Osteocyte (in vitro differentiated cells): ENCODE measurements at regions not wholly inside any gene's neighbourhood (a gene's known extent, or its start where the extent isn't known, plus 50 kb on each side); places are given as distances from the start of the nearest gene placed in this dataset.

Experiments
- DNase-seq: peaks from one replicate; pipeline ENCODE4 v3.0.0; 2021; ENCODE audit warnings: mixed read lengths; ENCODE audit not compliant: unreplicated experiment; ENCODE audit errors: extremely low spot score
- H3K27ac Mint-ChIP-seq: one replicate; pipeline ENCODE4 v1.8.0; 2021; ENCODE audit warnings: mild to moderate bottlenecking, mixed read lengths; ENCODE audit not compliant: unreplicated experiment
- H3K27me3 Mint-ChIP-seq: one replicate; pipeline ENCODE4 v1.8.0; 2021; ENCODE audit warnings: mixed read lengths; ENCODE audit not compliant: unreplicated experiment
- H3K36me3 Mint-ChIP-seq: one replicate; pipeline ENCODE4 v1.8.0; 2021; ENCODE audit warnings: mixed read lengths; ENCODE audit not compliant: unreplicated experiment
- H3K4me1 Mint-ChIP-seq: one replicate; pipeline ENCODE4 v1.8.0; 2021; ENCODE audit warnings: mixed read lengths; ENCODE audit not compliant: unreplicated experiment
- H3K4me3 Mint-ChIP-seq: one replicate; pipeline ENCODE4 v1.8.0; 2021; ENCODE audit warnings: mild to moderate bottlenecking, moderate library complexity, mixed read lengths; ENCODE audit not compliant: unreplicated experiment
- H3K9me3 Mint-ChIP-seq: one replicate; pipeline ENCODE4 v1.8.0; 2021; ENCODE audit warnings: mixed read lengths; ENCODE audit not compliant: unreplicated experiment
- TF ChIP-seq, protein P1 (sequence below): fragments of 200-600 bp; sonication (generic); IDR thresholded peaks from 2 replicates; pipeline ENCODE4 v1.5.0; 2021; ENCODE audit warnings: antibody characterized with exemption, mild to moderate bottlenecking, moderate library complexity

DNA sequence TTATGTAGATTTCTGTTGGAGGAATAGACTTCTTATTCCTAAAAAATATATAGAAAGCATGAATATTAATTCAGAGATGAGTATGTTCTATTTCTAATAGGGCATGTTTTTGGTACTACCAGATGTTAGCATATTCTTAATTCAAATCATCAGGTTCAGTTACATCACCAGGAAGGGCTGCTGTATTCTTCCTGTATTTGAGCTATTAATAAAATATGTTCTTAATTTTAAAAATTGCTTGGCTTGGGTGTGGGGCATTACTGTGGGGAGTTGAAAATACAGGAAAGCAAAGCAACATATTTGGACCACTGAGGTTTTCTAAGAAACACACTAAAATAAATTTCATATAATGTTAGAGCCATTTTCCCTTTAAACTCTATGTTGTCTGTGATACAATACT is 343.0 kb downstream of the EPHA4 start:
- H3K9me3 Mint-ChIP-seq, result no peaks in the 10 kb centered on the region

DNA sequence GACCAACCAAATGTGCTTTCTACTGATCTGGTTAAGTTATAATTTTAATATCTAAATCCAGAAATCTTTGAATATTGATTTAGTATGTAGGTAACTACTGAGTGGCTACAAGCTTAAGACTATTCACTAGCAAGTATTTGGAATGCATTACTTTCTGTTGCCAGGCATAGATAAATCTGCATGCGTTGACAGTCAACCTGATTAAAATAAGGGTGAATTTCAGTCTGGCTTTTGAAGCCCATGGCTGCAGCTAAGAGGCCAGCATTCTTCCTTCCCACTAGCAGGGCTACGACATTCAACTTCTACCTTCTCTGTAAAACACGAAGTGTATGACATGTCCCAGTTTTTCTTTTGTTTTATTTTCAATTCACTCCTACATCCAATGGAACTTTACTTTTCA is 340.6 kb downstream of the EPHA4 start:
- Mint-ChIP-seq H3K9me3 (peaks cover 3% of the 10 kb centered on the region), H3K27me3 (peaks cover 2% of the 10 kb centered on the region), H3K4me1 (no peaks in the 10 kb centered on the region), H3K27ac (no peak overlapping the region), H3K4me3 (no peak overlapping the region), H3K36me3 (no peaks in the 10 kb centered on the region)
- TF ChIP-seq, protein P1, sequence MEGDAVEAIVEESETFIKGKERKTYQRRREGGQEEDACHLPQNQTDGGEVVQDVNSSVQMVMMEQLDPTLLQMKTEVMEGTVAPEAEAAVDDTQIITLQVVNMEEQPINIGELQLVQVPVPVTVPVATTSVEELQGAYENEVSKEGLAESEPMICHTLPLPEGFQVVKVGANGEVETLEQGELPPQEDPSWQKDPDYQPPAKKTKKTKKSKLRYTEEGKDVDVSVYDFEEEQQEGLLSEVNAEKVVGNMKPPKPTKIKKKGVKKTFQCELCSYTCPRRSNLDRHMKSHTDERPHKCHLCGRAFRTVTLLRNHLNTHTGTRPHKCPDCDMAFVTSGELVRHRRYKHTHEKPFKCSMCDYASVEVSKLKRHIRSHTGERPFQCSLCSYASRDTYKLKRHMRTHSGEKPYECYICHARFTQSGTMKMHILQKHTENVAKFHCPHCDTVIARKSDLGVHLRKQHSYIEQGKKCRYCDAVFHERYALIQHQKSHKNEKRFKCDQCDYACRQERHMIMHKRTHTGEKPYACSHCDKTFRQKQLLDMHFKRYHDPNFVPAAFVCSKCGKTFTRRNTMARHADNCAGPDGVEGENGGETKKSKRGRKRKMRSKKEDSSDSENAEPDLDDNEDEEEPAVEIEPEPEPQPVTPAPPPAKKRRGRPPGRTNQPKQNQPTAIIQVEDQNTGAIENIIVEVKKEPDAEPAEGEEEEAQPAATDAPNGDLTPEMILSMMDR, result no peak
- DNase-seq, result no peak

More for the DNA sequence above, 343.0 kb downstream of the EPHA4 start:
- Mint-ChIP-seq H3K4me1 (no peaks in the 10 kb centered on the region), H3K27me3 (peaks cover 2% of the 10 kb centered on the region), H3K4me3 (no peak overlapping the region), H3K27ac (no peak overlapping the region), H3K36me3 (no peaks in the 10 kb centered on the region)
- no peak for DNase-seq
- TF ChIP-seq, protein P1, result no peak

DNA sequence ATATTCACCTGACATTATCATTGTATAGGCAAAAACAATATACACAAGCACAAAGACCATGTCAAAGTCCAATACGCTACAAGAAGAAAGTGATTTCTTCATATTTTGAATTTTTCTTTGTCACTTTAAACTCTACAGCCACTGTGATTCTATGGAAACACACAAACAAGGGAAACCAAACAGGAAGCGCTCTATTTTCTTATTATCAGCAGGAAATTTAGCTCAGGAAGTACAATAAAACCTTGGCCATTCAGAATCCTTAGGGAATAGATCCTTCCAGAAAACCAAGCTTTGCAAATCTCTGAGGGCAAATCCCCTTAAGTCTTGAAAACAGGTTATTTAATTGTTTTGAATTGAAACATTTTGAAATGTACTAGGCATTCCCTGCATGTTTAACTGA is 336.2 kb downstream of the EPHA4 start:
- no peak overlapping the region for H3K4me3 Mint-ChIP-seq
- H3K4me1 Mint-ChIP-seq, result no peaks in the 10 kb centered on the region
- H3K9me3 Mint-ChIP-seq, result peaks cover 3% of the 10 kb centered on the region
- H3K36me3 Mint-ChIP-seq, result no peaks in the 10 kb centered on the region
- TF ChIP-seq, protein P1, result no peak
- H3K27me3 Mint-ChIP-seq, result no peaks in the 10 kb centered on the region
- no peak overlapping the region for H3K27ac Mint-ChIP-seq
- no peak for DNase-seq

DNA sequence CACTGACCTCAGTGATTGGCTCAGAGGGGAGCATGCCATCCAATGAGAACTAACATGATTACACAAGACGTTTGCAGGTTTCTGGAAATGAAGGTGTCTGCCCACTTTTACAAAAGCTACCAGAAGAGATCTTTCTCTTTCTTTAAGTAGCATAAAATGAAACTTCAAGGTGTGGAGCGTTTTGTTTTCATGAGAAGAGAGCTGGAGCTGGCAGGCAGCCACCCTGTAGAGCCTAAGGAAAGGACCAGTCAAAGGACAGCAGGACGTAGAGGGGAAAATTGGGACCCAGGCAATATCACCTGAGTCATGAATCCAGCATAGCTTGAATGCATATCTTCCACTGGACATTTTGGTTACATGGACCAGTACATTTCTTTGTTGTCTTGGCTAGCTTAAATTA is 331.0 kb downstream of the EPHA4 start:
- Mint-ChIP-seq H3K27ac (no peak overlapping the region), H3K36me3 (no peaks in the 10 kb centered on the region), H3K4me3 (no peak overlapping the region), H3K27me3 (no peaks in the 10 kb centered on the region), H3K9me3 (no peaks in the 10 kb centered on the region), H3K4me1 (no peaks in the 10 kb centered on the region)
- TF ChIP-seq, protein P1, result no peak
- DNase-seq, result no peak

DNA sequence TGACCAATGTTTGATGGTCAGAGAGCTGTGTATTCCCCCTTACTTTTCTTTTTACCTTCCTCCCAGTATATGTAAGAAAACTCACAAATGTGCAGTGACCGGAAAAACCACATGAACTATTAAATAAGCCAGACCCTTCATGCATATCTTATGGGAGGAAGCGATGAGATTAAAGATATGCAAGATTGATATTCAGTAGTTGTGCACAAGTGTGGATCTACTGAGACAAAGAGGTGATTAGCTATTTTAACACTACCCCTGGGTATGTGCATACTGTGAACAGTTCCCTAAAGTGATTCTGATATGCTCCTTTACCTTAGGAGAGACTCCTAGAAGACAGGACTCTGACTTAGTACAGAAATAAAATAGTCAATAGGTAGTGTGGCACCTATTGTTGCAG is 328.3 kb downstream of the EPHA4 start:
- Mint-ChIP-seq H3K27ac (no peak overlapping the region), H3K4me3 (no peak overlapping the region), H3K36me3 (no peaks in the 10 kb centered on the region), H3K9me3 (no peaks in the 10 kb centered on the region), H3K27me3 (no peaks in the 10 kb centered on the region), H3K4me1 (no peaks in the 10 kb centered on the region)
- no peak for DNase-seq
- TF ChIP-seq, protein P1, result no peak
